ENCODE measurements at regions not wholly inside any gene's neighbourhood (a gene's known extent, or its start where the extent isn't known, plus 50 kb on each side); places are given as distances from the start of the nearest gene placed in this dataset.
"Not testable (repeated sequence)": the region's sequence is repeated elsewhere in the genome, so short reads cannot be mapped to it uniquely, and the experiment has no call there.

DNA sequence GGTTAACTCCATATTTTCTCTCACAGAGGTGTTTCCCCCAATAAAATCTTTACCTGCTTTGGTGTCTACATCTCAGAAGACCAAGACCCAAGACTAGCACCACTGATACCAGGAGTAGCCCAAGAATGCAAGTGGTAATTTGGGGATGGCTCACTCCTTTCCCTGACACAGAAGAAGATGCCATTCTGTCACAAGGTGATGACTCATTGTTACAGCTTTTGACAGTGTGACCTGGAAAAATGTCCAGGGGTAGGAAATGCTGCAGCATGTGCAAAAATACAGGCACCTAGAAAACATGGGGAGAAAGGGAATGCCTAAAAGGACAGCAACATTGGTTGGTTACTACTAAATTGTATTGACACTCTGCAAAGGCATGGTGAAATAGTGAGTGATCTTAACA lies 254.0 kb upstream of the GJE1 start:
- DNase-seq (ENCODE audit: low read depth): no peak

DNA sequence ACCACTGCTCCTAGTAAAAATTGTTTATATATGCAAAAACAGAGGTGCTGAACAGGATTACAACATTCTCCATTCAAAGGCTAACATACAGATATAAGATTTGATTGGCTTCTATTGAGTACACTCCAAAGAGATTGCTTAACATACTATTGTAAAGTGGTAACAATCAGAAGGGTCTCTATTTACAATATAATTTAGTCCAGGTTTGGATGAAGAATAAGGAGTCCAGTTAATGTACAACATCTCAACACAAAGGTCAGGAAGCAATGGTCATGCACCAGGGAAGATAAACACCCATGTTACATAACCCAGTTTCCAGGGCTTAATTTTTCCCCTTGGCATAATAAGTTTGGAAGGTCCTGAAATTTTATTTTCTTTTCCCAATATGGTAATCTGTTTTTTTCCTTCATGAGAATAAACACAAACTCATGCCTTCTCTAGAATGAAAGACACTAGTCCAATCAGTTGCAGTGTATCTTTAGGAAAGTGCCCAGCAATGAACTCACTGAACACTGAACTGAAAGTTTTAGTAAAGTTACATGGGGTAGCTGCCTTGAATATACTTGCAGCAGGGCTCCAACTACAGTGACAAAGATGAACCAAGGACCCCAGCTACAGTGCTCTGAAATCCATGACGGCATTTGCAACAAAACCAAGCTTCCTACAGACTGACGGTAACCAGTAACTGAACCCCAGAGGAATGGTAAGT lies 255.3 kb upstream of the GJE1 start:
- no peak for DNase-seq (ENCODE audit: low read depth)

DNA sequence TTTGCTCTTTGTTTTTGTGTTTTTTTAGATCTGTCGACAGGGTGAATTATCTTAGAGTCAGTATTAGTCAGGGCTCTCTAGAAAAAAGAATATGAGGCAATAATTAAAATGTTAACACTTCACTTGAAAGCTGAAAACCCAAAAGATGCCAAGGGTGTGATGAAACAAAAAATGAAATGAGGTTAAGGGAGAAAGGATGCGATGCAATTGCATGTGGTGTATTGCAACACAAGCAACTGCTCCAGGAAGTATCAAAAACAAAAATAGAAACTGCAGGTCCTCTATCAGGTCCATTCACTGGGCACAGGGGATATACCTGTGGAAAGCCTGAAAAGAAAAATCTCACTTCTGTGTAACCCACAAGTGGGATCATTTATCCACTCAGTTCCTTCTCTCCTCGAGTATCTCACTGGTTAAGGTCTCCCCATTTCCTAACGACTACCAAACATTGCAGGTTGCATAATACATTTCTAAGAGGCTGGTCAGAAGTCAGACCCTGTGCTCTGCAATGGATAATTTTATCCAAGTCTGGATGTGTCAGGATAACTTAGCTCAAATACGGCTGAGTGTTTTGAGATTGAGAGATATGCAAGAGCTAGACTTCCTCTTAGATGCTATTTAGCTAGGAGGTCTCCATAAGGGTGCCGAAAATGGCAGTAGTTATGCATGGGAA lies 257.7 kb upstream of the GJE1 start:
- no peak for DNase-seq (ENCODE audit: low read depth)

DNA sequence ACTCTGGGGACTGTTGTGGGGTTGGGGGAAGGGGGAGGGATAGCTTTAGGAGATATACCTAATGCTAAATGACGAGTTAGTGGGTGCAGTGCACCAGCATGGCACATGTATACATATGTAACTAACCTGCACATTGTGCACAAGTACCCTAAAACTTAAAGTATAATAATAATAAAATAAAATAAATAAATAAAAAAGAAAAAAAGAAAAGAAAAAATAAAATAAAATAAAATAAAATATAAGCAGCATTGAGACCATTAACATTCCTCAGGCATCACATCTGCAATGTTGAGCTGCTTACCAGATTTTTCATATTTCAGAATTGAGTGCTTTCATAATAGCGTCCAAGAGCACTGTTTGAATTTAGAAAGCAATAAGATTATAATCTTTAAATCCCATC lies 263.2 kb upstream of the GJE1 start:
- DNase-seq (ENCODE audit: low read depth): not testable (repeated sequence)

- DNase-seq (ENCODE audit: low read depth): no peak
These were observed 265.0 kb upstream of the GJE1 start for GRCh38 chr6:141867767-141868166.

DNA sequence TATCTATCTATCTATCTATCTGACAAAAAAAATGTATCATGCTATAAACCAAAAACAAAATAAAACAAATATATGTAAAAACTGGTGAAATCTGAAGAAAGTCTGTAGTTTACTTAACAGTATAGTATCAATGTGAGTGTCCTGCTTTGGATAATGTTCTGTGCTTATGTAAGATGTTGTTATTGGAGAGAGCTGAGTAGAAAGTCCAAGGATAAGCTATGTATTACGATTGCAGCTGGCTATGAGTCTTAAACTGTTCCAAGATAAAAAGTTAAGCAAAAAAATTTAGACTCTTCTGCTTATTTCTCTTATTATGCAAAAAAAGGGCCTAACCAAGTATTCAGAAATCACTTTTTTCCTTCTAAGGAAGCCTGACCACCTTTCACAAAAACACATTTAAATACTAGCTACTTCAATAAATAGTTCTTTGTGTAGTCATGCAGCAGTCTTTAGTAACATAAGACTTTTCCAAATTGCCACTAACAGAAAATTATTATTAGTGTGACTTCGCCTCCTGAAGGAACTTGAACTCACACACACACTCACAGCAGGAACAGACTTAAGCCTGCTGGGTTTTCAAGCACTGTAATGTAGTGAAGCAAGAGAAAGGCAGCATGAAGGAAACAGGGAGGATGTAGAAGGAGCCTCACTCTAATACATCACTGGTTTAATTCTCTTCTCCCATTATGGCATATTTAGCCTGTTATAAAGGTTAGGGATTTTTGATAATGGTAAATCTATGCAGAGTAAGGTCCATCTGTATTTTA lies 265.8 kb upstream of the GJE1 start:
- no peak for DNase-seq (ENCODE audit: low read depth)

- DNase-seq (ENCODE audit: low read depth): peak; percentile 40
These were observed 281.7 kb upstream of the GJE1 start for GRCh38 chr6:141851063-141851462.

DNA sequence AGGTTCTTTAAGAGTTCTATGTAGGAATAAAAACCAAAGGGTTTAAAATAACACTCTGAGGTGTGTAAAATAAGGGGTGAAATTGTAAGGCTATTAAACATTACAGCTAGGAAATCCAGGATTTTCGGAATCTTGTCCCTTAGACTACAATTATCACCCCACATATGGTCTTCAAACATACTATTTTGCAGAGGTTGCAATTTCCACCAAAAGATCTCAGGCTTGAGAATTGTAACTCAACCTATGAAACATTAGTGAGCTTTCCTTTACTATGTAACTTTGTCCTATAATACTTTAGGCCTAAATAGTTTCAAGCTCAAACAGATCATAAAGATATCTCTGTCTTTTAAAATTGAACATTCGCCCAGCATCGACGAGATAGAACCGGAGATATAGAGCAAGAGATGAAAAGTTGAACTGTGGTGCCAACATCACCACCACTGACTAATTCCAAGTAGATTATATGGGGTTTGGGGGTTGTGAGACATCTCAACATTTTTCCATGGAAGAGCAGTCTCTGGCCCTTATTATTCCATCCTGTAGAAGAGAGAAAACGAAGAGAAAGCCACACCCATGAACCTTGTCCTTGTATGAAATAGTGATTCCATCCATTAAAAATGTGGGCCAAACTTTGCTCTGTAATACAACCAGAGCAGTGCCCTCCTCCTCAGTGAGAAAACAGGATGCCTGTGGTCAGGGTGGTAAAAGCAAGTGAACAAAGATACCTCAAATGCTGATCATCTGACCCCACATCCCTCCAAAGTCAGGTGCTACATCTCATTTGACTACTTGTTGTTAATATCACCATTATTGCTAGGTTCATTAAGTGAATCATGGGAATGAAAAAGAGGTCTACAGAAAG lies 284.5 kb upstream of the GJE1 start:
- peak; percentile 52 for DNase-seq (ENCODE audit: low read depth)

- DNase-seq (ENCODE audit: low read depth): no peak
These were observed 286.1 kb upstream of the GJE1 start for GRCh38 chr6:141846639-141847038.

- no peak for DNase-seq (ENCODE audit: low read depth)
These were observed 289.4 kb upstream of the GJE1 start for GRCh38 chr6:141843178-141843834.

DNA sequence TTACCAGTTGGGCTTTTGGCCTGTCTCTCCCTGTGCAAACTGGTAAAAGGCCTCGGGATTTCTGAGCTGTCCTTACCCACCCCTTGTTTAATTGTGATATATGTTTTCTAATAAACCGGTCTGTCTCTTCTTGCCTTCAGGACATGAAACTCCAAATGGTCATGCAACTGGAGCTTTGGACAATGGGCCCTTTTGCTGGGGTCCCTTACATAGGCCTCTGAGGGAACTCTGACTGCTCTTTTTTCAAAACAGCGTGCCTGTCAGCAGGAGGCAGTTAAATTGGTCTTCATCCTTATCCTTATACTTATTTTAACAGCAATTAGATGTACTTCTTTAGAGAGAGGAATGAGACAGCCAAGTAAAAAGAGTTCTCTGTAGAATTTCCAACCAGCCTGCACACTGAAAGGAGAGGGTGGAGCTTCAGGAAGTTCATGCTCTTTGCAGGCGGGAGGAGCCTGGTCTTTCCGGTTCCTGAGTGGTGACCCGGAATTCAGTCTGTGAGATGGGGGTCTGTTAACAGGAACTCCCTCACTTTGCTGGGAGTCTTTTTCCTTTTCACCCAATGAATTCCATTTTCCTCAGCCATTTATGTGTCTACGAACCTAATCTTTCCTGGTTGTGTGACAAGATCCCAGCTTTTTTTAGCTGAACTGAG lies 299.6 kb upstream of the GJE1 start:
- DNase-seq (ENCODE audit: low read depth): no peak

DNA sequence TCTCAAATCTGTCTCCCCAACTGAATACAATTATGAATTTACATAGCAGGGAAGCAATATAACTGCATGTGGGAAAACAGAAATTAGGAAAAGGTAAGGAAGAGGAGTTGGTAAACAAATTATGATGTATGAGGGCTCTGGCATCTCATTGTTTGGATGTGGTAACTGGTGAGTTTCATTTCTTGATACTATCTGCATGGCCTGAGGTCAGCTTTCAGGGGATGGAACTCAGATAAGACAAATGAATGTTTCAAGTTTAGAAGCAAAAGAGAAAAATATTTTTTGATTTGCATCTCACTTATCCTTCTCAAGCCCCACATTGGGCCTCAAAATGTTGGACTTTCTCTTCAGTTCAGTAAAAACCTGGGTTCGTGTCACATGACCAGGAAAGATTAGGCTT lies 302.2 kb upstream of the GJE1 start:
- no peak for DNase-seq (ENCODE audit: low read depth)

- no peak for DNase-seq (ENCODE audit: low read depth)
These were observed 303.0 kb upstream of the GJE1 start for GRCh38 chr6:141829566-141830360.

GRCh38 chr6:141824350-141824749 lies 308.4 kb upstream of the GJE1 start:
- no peak for DNase-seq (ENCODE audit: low read depth)

- DNase-seq (ENCODE audit: low read depth): not testable (repeated sequence)
These were observed 317.7 kb upstream of the GJE1 start for GRCh38 chr6:141815039-141815438.

DNA sequence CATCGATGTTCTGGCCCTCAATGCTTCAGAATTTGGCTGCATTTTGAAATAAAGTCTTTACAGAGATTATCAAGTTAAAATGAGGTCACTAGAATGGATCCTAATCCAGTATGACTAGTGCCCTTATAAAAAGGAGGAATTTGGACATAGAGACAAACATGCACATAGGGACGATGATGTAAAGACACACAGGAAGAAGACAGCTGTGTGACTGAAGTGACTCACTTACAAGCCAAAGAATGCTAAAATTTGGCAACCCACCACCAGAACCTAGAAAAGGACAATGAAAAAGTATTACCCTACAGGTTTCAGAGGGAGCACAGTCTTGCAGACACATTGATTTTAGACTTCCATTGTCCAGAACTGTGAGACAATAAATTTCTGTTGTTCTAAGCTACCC lies 322.8 kb upstream of the GJE1 start:
- DNase-seq (ENCODE audit: low read depth): peak; percentile 9

DNA sequence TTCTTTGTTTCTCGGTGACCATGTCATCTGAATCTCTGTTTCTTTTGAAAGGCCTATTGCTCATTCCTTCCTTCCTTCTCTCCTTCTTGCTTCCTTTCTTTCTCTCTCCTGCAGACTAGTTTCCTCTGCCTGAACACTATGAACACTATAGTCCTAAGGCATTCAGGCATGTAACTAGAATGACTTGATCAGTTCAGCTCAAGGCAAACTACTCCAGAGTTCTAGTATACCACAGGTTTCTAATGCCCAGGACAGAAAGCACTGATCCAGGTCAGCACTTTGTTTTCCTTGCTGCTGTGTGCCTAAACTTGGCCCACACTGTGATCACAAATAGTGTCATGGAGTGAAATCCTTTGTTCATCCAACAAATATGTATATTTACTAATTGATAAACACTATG lies 324.1 kb upstream of the GJE1 start:
- no peak for DNase-seq (ENCODE audit: low read depth)

DNA sequence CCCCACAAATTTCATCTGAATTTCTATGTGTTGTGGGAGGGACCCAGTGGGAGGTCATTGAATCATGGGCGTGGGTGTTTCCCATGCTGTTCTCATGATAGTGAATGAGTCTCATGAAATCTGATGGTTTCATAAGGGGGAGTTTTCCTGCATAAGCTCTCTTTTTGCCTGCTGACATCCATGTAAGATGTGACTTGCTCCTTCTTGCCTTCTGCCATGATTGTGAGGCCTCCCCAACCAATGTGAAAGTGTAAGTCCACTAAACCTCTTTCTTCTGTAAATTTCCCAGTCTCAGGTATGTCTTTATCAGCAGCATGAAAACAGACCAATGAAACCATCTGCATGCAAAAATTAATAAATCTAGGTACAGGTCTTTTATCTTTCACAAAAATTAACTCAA lies 331.8 kb upstream of the GJE1 start:
- DNase-seq (ENCODE audit: low read depth): not testable (repeated sequence)

- DNase-seq (ENCODE audit: low read depth): no peak
These were observed 341.8 kb upstream of the GJE1 start for GRCh38 chr6:141790921-141791320.

- no peak for DNase-seq (ENCODE audit: low read depth)
These were observed 344.6 kb upstream of the GJE1 start for GRCh38 chr6:141788096-141788495.

Measured in myocyte (in vitro differentiated cells).